ENCODE measurements at regions not wholly inside any gene's neighbourhood (a gene's known extent, or its start where the extent isn't known, plus 50 kb on each side); places are given as distances from the start of the nearest gene placed in this dataset.

GRCh38 chr4:117425636-117426035, 340.3 kb upstream of the TRAM1L1 start:
- DNase-seq (ENCODE audit: low read depth in 4 of 4, low spot score in 2 of 4) = no peak

- no peak for DNase-seq (ENCODE audit: low read depth in 4 of 4, low spot score in 2 of 4)
Measured at GRCh38 chr4:117428536-117428935, 343.2 kb upstream of the TRAM1L1 start.

DNA sequence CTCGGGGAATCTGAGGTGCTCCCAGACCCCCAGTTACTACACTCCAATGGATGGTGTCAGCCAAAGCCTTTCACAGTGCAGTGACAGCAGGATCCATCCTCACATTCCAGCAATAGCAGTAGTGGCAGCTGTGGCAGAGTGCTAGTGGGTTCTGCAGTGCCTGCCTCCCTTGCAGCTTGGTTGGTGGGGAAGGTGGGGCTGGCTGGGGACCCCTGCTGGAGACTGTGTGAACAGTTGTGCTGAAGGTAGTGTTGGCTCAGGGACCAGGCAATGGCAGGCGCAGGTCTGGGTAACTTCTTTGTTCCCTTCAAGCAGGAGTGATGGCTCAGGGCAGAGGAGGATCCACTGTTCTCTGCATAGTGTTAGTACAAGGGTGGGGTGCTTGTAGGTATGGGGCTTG, 343.7 kb upstream of the TRAM1L1 start:
- no peak for DNase-seq (ENCODE audit: low read depth in 4 of 4, low spot score in 2 of 4)

- DNase-seq (ENCODE audit: low read depth in 4 of 4, low spot score in 2 of 4) = no peak
Measured at GRCh38 chr4:117429506-117429905, 344.1 kb upstream of the TRAM1L1 start.

GRCh38 chr4:117434424-117434823, 349.0 kb upstream of the TRAM1L1 start:
- DNase-seq (ENCODE audit: low read depth in 4 of 4, low spot score in 2 of 4) = no peak

DNA sequence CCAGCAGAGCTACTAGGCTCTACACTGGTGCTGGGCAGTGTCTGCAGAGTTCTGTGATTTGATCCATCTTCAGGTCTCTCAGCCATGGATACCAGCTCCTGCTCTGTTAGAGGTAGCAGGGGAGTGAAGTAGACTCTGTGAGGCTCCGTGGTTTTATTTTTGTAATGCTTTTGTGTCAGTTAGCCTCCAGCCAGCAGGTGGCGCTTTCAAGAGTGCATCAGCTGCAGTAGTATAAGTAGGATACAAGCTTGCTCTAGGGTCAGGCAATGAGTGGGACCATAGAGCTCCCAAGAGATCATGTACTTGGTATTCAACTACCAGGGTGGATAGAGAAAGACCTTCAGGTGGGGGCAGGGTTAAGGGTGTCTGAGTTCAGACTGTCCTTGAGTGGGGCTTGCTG, 362.5 kb upstream of the TRAM1L1 start:
- no peak for DNase-seq (ENCODE audit: low read depth in 4 of 4, low spot score in 2 of 4)

DNA sequence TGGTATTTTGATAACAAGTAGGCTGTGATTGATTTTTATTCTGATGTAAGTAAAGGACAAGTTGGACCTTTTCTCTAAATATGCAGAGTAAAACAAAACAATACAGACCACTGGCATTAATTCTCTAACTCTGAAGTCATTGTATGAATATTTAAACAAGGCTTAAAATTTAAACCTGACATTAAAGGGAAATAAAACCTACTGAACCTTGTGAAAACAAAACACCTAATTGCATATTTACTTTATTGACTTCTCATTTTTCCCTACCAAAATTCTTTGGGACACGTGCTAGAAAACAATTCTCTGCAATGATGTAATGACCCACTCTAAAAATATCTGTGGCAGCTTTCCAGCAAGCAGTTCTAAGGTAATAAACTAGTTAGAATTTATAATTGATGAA, 369.7 kb upstream of the TRAM1L1 start:
- no peak for DNase-seq (ENCODE audit: low read depth in 4 of 4, low spot score in 2 of 4)

DNA sequence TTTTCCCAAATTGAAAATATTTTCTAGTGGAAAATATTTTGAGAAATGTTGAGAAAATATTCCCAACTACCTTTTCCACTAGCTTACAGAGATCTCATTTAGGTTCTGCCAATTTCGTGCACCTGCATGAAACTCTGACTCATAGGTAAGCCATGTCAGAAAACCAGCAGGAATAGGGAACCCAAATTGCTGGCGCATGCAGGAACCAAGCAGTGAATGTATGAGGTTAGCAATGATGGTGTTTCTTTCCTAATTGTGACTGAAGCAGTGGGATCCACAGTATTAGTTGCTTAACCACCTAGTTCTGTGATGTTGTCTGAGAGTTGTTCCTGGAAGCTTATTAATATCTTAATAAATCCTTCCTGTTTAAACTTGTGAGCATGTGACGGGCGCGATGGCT, 381.0 kb upstream of the TRAM1L1 start:
- no peak for DNase-seq (ENCODE audit: low read depth in 4 of 4, low spot score in 2 of 4)

- DNase-seq (ENCODE audit: low read depth in 4 of 4, low spot score in 2 of 4) = no peak
Measured at GRCh38 chr4:117467404-117467803, 382.0 kb upstream of the TRAM1L1 start.

- DNase-seq (ENCODE audit: low read depth in 4 of 4, low spot score in 2 of 4) = no peak
Measured at GRCh38 chr4:117474987-117475386, 389.6 kb upstream of the TRAM1L1 start.

- DNase-seq (ENCODE audit: low read depth in 4 of 4, low spot score in 2 of 4) = no peak
Measured at GRCh38 chr4:117477925-117478324, 392.5 kb upstream of the TRAM1L1 start.

DNA sequence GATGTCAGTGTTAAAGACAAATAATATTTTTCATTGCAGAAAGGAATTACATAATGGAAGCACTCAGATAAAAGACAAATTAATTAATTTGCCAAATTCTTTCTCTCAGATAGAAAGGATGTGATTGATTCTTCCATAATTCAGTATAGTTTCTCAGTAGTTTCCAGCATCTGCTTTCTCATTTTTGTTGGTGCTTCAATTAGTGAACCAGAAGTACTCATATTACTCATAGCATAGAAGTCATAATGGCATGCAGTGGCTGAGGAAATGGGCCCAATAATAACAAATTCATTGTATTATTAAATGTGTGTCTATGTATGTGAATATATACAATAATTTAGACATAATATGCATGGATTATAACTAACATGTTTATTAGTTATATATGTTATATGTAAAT, 393.3 kb upstream of the TRAM1L1 start:
- DNase-seq (ENCODE audit: low read depth in 4 of 4, low spot score in 2 of 4) = no peak

- no peak for DNase-seq (ENCODE audit: low read depth in 4 of 4, low spot score in 2 of 4)
Measured at GRCh38 chr4:117479673-117480072, 394.3 kb upstream of the TRAM1L1 start.

DNA sequence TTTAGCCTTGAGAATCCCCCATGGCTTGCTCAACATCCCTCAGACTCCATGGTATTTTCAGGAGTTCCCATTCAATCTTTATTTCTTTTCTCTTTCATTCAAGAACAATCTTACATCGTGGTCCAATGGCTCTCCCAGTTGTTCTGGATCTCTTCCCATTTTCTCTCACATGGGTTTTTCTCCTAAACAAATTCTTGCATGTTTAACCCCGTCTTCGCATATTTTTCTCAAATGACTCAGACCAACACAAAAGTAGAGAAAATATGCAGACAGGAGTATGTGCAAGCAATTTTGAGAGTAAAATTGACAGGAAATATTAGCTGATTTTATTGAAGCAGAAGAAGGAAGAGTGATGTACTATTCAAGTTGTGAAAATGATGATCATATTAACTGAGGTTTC, 396.4 kb upstream of the TRAM1L1 start:
- no peak for DNase-seq (ENCODE audit: low read depth in 4 of 4, low spot score in 2 of 4)

DNA sequence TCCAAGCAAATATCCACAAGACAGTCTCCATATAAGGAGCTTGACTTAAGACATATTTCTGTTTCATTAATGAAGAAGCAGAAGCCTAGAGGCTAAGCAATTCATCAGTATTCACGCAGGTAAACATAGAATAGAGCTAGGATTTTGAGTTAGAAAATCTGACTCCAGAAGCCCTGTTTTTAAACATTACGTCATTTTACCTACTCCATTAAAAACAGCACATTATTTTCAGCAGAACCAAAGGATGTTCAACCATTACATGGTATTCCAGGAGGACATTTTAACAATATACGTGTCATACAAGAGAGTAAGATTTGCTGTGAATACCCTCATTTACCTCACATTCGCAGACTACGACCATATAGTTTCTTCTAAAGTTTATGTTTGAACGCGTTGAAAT, 403.3 kb upstream of the TRAM1L1 start:
- DNase-seq (ENCODE audit: low read depth in 4 of 4, low spot score in 2 of 4) = no peak

DNA sequence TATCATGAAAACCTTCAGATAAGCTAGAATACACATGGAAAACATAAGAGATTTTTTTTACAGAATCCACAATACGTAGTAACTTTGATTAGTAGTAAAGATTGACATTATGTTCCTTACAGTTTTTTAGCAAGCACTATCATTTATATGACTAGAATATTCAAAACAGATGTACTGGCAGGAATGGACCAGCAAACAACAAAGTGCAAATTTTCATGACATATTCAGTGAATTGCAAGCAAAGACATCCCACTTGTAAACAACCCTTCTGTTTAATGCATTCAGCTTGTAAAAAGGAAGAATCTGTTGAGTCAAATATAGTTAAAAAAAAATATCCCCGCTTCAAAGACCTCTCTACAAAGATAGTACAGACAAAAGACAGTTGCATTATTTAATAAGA, 403.7 kb upstream of the TRAM1L1 start:
- no peak for DNase-seq (ENCODE audit: low read depth in 4 of 4, low spot score in 2 of 4)

GRCh38 chr4:117491516-117491915, 406.1 kb upstream of the TRAM1L1 start:
- no peak for DNase-seq (ENCODE audit: low read depth in 4 of 4, low spot score in 2 of 4)

DNA sequence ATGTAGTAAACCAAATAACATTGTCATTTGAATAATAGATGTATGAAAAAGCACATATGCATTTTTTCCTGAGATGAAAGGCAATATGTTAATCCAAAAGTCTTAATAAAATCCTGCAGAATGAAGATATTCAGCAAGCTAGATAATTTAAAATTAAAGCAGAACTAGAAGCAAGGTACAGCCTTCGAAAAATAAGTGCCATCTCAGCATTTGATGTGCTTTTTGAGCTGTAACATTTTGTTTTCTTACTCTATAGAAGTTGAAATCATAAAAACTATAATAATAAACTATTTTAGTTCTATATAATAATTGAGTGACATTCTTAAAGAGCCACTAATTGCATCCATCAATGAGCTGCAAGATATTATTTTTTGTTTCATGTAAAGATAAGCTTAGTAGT, 410.4 kb upstream of the TRAM1L1 start:
- no peak for DNase-seq (ENCODE audit: low read depth in 4 of 4, low spot score in 2 of 4)

- DNase-seq (ENCODE audit: low read depth in 4 of 4, low spot score in 2 of 4) = no peak
Measured at GRCh38 chr4:117512414-117512813, 427.0 kb upstream of the TRAM1L1 start.

- DNase-seq (ENCODE audit: low read depth in 4 of 4, low spot score in 2 of 4) = no peak
Measured at GRCh38 chr4:117514391-117515175, 429.2 kb upstream of the TRAM1L1 start.

DNA sequence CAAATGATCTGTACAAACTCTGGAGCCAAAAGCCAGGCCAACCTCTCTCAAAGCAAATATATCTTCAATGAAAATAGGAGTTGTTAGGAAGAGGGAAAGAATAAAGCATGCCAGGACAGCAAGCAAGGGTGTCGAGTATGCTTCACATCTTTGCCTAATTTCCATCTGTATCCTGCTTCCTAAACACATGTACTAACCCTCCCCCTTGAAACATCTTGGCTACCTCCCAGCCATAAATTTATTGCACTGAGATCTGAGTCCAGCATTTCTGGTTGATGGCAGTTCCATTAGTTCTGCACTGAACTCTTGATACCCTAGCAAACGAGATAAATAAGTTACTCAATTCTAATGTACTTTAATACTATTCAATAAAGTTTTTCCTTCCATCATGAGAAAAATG, 430.5 kb upstream of the TRAM1L1 start:
- DNase-seq (ENCODE audit: low read depth in 4 of 4, low spot score in 2 of 4) = no peak

GRCh38 chr4:117527601-117528000, 442.2 kb upstream of the TRAM1L1 start:
- no peak for DNase-seq (ENCODE audit: low read depth in 4 of 4, low spot score in 2 of 4)

DNA sequence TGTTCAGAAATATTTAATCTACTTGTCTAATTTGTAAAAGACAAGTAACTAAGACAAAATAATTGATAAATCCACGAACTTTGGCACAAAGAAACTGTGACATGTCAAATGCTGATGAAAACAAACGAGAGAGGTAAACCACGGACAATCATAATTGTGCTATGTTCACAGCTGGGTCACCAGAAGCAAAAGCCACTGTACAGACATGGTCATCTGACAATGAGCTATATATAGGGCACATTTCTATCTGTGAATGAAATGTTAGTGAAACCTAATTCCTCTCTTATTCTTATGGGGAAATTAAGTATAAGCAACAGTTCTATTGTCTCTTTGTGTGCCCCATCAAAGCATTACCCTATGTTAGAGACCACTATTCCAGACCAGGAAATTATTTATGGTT, 444.0 kb upstream of the TRAM1L1 start:
- no peak for DNase-seq (ENCODE audit: low read depth in 4 of 4, low spot score in 2 of 4)
